Skeletal muscle satellite cell (primary cell): ENCODE measurements at regions not wholly inside any gene's neighbourhood (a gene's known extent, or its start where the extent isn't known, plus 50 kb on each side); places are given as distances from the start of the nearest gene placed in this dataset.

Experiments
- H3K27me3 ChIP-seq: 2 replicates; pipeline ENCODE4 v1.7.0; 2013; ENCODE audit warnings: low read length; ENCODE audit not compliant: control insufficient read depth, insufficient read depth
- H3K36me3 ChIP-seq: 2 replicates; pipeline ENCODE4 v1.7.0; 2013; ENCODE audit warnings: mild to moderate bottlenecking, control low read depth, low read length; ENCODE audit not compliant: insufficient read depth
- H3K4me1 ChIP-seq: 2 replicates; pipeline ENCODE4 v1.7.0; 2013; ENCODE audit warnings: low read length; ENCODE audit not compliant: control insufficient read depth, insufficient read depth
- H3K4me2 ChIP-seq: 2 replicates; pipeline ENCODE4 v1.7.0; 2013; ENCODE audit warnings: mild to moderate bottlenecking, low read length
- H3K4me3 ChIP-seq: 2 replicates; pipeline ENCODE4 v1.7.0; 2013; ENCODE audit warnings: low read length
- H3K9ac ChIP-seq: 2 replicates; pipeline ENCODE4 v1.7.0; 2013; ENCODE audit warnings: mild to moderate bottlenecking, low read depth, low read length, moderate library complexity
- H3K9me3 ChIP-seq: replicated peaks from 2 replicates; pipeline ENCODE4 v1.7.0; 2013; ENCODE audit warnings: mild to moderate bottlenecking, control low read depth, low read length

DNA sequence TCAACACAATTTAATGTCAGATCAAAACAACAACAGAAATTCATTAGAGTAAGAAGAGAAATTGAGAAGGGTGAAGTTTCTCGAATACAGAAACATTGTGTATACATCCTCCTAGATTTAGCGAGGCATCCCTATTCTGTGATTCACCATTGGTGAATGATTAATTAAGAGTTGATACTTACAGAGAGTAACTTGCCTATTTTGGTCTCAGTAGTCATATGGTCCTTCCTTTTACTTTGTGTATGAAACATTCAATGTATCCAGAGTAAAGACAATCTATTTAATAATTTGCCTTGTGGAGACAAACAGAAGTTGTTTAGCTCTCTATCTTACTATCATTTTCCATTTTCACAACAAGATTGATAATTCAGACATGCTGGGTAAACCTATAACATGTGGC is 432.0 kb downstream of the ZPLD1 start:
- H3K4me3 ChIP-seq: no peak overlapping the region
- H3K9me3 ChIP-seq: no peaks in the 10 kb centered on the region
- H3K4me1 ChIP-seq: no peaks in the 10 kb centered on the region
- no peaks in the 10 kb centered on the region for H3K36me3 ChIP-seq
- no peak overlapping the region for H3K4me2 ChIP-seq
- H3K27me3 ChIP-seq: no peaks in the 10 kb centered on the region
- no peak overlapping the region for H3K9ac ChIP-seq

DNA sequence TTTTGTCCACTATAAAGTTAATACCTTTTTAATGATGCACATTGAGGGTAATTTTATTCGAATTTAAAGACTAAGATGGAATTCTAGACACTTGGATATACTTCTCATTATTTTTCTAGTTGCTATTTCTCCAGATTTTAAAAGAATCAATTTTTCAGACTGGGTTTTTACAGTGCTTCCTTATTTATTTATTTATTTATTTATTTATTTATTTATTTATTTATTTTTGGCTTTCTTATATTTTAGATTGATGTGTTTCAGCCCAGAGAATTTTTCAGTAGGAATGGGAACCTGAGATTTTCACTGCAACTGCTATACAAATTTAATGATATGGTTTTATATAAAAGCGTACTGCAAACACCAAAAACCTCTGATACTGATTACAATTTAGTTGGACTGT is 448.7 kb downstream of the ZPLD1 start:
- Histone ChIP-seq H3K4me1 (no peaks in the 10 kb centered on the region), H3K27me3 (no peaks in the 10 kb centered on the region), H3K4me2 (no peak overlapping the region), H3K9ac (no peak overlapping the region), H3K9me3 (no peaks in the 10 kb centered on the region), H3K36me3 (no peaks in the 10 kb centered on the region), H3K4me3 (no peak overlapping the region)

DNA sequence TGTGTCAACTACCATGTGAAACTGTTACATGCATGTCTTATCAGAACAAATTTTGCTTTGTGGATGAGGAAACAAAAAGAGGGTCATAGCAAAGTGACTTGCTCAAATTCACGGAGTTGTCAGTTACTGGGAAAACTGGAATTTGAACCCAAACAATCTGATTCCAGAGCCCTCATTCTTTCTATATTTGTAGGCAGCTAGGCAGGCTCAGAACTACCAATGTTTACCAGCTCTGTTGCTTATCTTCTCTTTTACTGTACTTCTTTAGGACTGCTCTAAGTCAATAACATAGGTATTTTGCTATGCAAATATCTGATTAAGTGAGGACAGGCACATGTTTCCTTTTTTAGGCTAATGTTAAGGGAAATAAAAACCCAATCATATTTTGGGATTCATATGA is 450.5 kb downstream of the ZPLD1 start:
- Histone ChIP-seq H3K9me3 (no peaks in the 10 kb centered on the region), H3K4me3 (no peak overlapping the region), H3K4me2 (no peak overlapping the region), H3K36me3 (no peaks in the 10 kb centered on the region), H3K4me1 (no peaks in the 10 kb centered on the region), H3K9ac (no peak overlapping the region), H3K27me3 (no peaks in the 10 kb centered on the region)

DNA sequence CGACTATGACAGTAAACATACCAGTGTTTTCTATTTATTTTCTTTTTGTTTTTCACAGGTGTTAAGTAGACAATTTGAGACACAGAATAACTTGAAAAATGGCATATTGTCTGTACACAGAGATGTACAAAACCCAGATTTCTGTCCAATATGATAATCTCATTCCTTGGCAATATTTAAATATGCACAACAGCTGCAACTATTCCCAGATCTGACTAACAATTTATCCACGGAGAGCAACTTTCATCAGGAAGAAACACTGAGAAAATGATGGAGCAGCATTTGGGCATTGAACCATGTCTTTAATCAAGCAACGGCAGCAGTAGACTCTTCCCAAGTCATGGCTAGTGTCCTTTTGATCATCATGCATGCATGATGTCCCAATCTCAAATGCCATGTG is 452.6 kb downstream of the ZPLD1 start:
- H3K4me1 ChIP-seq: no peaks in the 10 kb centered on the region
- H3K4me2 ChIP-seq: no peak overlapping the region
- H3K9ac ChIP-seq: no peak overlapping the region
- H3K4me3 ChIP-seq: no peak overlapping the region
- H3K27me3 ChIP-seq: no peaks in the 10 kb centered on the region
- no peaks in the 10 kb centered on the region for H3K36me3 ChIP-seq
- H3K9me3 ChIP-seq: no peaks in the 10 kb centered on the region

DNA sequence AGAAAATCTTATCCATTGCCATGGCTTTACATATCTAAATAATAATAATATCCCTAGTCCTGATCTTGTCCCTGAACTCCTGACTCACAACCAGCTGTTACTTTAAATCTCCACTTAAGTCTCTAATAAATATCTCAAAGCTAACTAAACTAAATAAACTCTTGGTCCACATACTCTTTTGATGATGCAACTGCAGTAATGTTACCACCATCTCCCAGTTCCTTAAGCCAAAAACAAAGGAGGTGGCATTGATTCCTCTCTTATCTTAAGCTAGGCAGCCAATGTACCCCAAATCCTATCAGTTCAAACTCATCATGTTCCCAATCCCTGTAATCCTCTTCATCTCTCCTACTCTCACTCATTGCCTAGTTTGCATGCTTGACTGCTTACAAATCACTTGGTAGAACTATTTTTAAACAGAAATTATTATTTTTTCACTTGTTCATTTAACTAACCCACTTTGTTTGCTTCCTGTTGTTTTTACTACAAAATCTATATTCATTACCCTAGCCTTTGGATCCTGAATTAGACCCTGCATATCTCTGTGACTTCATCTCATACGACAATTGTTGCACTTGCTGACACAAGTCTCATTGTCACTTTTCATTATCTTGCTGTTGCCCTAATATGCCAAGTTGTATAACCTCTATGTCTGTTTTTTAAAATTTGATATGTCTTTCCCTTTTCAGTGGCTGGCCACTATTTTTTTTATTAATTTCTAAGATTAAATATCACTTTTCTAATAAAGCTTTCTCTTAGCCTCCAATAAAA is 462.2 kb downstream of the ZPLD1 start:
- peaks cover 2% of the 10 kb centered on the region for H3K4me1 ChIP-seq
- no peak overlapping the region for H3K9ac ChIP-seq
- no peaks in the 10 kb centered on the region for H3K36me3 ChIP-seq
- H3K9me3 ChIP-seq: no peaks in the 10 kb centered on the region
- no peak overlapping the region for H3K4me3 ChIP-seq
- no peaks in the 10 kb centered on the region for H3K27me3 ChIP-seq
- H3K4me2 ChIP-seq: no peak overlapping the region

DNA sequence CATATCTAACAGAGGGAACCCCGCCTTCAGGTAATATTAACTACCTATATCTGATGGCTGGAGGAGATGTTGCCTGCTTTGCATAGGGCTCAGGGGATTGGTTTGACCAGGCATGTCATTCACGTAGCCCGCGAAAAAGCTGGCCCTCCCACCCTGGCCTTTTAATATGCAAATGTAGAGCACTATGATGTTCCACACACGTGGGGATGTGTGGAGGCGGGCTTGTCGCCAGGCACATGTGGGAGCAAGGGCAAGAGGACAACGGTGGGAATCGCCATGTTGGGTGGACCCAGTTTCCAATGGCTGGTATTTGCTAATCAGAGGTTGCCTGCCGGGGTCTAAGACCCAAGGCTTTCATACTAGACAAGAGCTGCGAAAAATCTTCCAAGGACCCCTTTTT is 469.8 kb downstream of the ZPLD1 start:
- Histone ChIP-seq H3K4me2 (no peak overlapping the region), H3K36me3 (no peaks in the 10 kb centered on the region), H3K9me3 (no peaks in the 10 kb centered on the region), H3K4me1 (no peaks in the 10 kb centered on the region), H3K27me3 (no peaks in the 10 kb centered on the region), H3K4me3 (no peak overlapping the region), H3K9ac (no peak overlapping the region)

DNA sequence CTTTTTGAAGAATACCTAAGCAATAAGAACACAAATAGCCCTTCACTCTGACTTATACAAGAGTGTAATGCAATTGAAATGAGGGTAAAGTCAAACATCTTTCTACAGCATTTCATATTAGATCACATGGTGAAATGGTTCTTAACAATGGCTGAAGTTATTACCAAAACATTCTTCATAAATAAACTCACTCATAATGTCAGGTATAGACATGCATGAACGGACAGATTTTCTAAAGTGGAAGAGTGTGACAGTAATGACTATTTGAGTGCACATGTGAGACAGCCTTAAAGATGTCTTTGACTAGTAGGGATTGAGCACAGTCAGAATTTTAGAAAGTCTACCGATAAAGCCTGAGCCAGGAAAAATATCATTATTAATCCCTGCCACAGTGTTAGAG is 471.0 kb downstream of the ZPLD1 start:
- Histone ChIP-seq H3K27me3 (no peaks in the 10 kb centered on the region), H3K4me1 (no peaks in the 10 kb centered on the region), H3K36me3 (no peaks in the 10 kb centered on the region), H3K9me3 (no peaks in the 10 kb centered on the region), H3K4me2 (no peak overlapping the region), H3K9ac (no peak overlapping the region), H3K4me3 (no peak overlapping the region)

DNA sequence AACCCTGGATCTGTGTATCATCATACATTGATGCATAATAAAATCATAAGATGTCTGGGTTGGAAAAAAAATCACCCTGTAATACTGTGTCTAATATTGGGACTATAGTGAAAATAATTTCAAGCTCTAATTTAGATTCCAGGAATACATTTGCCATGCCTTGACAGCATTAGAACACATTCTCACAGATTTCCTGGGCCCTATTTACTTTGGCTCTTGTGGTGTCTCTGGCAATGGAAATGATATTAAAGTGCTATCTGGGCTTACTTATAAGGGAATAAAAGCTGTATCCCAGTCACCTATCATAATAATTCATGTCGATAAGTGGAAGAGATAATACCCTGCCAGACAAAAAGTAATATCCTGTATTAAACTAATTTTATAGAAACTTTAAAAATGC is 472.0 kb downstream of the ZPLD1 start:
- Histone ChIP-seq H3K36me3 (no peaks in the 10 kb centered on the region), H3K4me2 (no peak overlapping the region), H3K4me3 (no peak overlapping the region), H3K27me3 (no peaks in the 10 kb centered on the region), H3K4me1 (no peaks in the 10 kb centered on the region), H3K9ac (no peak overlapping the region), H3K9me3 (no peaks in the 10 kb centered on the region)

DNA sequence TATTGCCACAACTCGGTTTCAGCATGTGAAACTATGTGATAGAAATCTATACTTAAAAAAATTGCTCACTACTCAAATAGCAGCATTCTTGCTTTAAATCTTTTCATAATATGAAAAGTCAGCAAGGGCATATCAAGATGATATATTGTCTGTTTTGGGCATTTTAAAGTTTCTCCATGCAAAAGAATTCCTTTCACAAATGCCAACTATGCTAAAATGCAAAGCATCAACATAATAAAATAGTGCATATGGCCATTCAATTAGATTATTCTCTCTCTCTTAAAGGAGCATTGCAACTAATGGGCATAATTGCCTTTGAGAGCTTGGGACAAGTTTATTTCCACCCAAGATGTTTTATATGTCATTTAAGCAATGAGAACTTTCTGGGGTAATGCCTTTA is 475.1 kb downstream of the ZPLD1 start:
- no peak overlapping the region for H3K4me2 ChIP-seq
- H3K9ac ChIP-seq: no peak overlapping the region
- H3K36me3 ChIP-seq: no peaks in the 10 kb centered on the region
- H3K4me3 ChIP-seq: no peak overlapping the region
- H3K9me3 ChIP-seq: no peaks in the 10 kb centered on the region
- H3K27me3 ChIP-seq: no peaks in the 10 kb centered on the region
- H3K4me1 ChIP-seq: no peaks in the 10 kb centered on the region

DNA sequence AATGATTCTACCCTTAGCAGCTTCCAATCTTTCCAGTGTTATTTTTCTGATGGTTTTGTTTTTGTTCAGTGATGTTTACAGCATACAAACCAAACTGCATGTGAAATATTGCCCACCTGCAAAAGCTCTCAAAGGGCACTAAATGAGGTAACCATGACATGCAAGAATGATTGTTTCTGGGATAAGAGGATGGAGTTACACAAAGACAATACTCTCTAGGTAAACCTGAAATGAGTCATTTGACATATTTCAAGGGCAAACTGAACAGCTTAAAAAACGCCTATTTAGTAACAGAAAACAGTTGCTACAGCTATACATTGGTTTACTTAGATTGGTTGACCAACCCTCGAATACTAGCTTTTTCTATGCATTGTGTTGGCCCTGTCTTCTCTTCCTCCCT is 481.7 kb downstream of the ZPLD1 start:
- Histone ChIP-seq H3K4me1 (no peaks in the 10 kb centered on the region), H3K9ac (no peak overlapping the region), H3K27me3 (no peaks in the 10 kb centered on the region), H3K36me3 (no peaks in the 10 kb centered on the region), H3K4me2 (no peak overlapping the region), H3K4me3 (no peak overlapping the region), H3K9me3 (no peaks in the 10 kb centered on the region)

DNA sequence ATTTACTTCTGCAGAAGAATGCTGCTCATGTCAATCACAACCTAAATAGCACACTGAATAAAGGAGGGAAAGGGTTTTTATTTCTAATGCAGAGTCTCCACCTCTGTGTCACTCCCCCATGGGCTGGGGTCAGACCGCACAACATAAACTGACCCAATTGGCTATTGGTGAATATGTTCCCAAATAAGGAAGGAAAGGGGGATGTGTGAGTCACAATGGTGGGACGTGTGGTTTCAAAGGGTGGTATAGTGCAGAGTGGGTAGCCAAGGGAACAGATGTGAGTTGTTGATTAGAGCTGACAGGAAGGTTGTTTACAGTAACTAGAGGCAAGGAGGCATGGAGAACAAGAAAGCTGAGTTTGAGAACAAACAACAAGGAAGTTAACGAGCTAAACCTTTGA is 491.8 kb downstream of the ZPLD1 start:
- Histone ChIP-seq H3K4me3 (no peak overlapping the region), H3K27me3 (no peaks in the 10 kb centered on the region), H3K36me3 (no peaks in the 10 kb centered on the region)

DNA sequence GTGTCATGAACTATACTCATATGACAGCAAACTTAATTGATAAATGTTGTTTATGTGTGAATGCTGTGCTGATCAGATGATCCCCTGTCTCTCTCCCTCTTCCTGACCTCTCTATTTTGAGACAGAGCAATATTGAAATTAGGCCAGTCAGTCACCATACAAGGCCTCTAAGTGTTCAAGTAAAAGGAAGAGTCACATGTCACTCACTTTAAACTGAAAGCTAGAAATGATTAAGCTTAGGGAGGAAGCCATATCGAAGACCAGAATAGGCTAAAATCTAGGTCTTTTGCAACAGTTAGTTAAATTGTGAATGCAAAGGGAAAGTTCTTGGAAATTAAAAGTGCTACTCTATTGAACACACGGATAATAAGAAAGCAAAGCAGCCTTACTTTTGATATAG is 498.6 kb downstream of the ZPLD1 start:
- Histone ChIP-seq H3K9ac (no peak overlapping the region), H3K4me3 (no peak overlapping the region), H3K4me2 (no peak overlapping the region), H3K27me3 (peaks cover 2% of the 10 kb centered on the region), H3K36me3 (no peaks in the 10 kb centered on the region), H3K4me1 (no peaks in the 10 kb centered on the region), H3K9me3 (no peaks in the 10 kb centered on the region)

More for the DNA sequence above, 491.8 kb downstream of the ZPLD1 start:
- Histone ChIP-seq H3K4me1 (no peaks in the 10 kb centered on the region), H3K4me2 (no peak overlapping the region), H3K9me3 (no peaks in the 10 kb centered on the region), H3K9ac (no peak overlapping the region)
